ENCODE measurements at regions not wholly inside any gene's neighbourhood (a gene's known extent, or its start where the extent isn't known, plus 50 kb on each side); places are given as distances from the start of the nearest gene placed in this dataset.

GRCh38 chr14:38502239-38502638, 246.3 kb upstream of the CLEC14A start:
- no peak for DNase-seq

DNA sequence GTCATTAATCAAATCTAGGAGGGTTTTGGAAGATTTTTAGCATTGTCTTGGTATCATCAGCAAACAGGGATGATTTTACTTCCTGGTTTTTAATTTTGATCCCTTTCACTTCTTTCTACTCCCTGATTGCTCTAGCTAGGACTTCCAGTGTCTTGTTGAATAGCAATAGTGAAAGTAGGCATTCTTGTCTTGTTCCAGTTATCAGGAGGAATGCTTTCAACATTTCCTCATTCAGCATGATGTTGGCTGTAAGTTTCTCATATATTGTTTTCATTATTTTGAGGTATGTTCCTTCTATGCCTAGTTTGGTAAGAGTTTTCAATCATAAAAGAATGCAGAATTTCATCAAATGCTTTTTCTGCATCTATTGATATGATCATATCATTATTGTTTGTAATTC, 244.2 kb upstream of the CLEC14A start:
- no peak for DNase-seq

GRCh38 chr14:38496092-38496491, 240.2 kb upstream of the CLEC14A start:
- no peak for DNase-seq

DNA sequence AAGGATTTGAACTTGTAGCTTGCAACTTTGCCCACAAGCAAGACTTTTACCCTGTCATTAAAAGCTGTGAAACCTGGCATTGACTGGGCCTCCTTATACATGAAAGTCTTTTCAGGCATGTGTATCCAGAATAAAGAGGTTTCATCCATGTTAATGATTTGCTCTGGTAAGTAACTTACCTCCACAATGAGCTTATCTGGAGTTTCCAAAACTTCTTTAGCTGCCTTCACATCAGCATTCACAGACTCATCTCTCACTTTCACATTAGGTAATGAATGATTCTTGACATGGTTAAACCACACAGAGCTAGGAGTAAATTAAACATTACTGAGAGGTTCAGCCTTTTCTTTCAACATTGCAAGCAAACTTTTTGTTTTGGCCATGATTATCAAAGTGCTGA, 234.4 kb upstream of the CLEC14A start:
- DNase-seq = no peak

GRCh38 chr14:38485026-38485425, 229.1 kb upstream of the CLEC14A start:
- no peak for DNase-seq

DNA sequence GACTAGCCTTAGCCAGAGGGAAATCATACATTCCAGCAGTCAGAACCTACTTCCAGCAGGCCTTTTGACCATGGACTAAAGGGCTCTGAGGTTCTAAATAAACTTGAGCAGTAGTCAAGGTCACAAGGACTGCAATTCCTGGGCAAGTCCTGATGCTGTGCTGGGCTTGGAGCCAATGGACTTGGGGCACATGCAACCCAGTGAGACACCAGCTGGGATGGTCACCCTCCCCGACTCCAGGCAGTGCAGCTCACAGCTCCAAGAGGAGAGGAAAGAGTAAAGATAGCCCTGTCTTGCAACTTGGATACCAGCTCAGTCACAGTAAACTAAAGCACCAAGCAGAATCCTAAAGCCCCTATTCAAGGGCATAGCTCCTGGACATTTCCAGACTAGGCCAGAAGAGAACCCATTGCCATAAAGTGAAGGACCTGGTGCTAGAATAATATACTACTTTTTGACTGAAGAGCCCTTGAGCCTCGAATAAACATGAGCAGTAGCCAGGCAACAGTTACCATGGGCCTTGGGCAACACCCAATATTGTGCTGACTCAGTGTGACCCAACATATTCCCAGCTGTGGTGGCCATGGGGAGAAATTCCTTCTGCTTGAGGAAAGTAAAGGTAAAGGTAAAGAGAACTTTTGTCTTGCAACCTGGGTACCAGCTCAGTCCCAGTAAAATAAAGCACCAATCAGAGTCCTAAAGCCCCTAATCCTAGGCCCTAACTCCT, 226.2 kb upstream of the CLEC14A start:
- DNase-seq = peak; percentile 23

GRCh38 chr14:38469156-38469555, 213.3 kb upstream of the CLEC14A start:
- no peak for DNase-seq

DNA sequence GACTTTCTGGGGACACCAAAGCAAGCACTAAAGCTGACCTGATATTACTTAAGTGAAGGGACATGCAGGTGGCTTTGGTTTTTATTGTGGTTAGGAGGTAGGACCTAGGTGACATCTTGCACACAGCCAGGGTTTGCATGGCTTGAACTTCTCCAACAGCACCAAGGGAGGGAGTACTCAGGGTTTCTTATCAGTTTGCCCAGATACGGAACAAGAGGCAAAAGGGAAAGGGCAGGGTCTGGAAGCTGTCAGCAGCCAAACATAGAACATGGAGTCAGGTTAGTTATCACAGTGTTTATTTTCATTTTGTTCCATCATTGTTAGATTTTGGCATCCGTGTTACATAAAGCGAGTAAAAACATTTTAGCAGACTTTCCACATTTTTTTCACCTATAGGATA, 186.3 kb upstream of the CLEC14A start:
- no peak for DNase-seq

DNA sequence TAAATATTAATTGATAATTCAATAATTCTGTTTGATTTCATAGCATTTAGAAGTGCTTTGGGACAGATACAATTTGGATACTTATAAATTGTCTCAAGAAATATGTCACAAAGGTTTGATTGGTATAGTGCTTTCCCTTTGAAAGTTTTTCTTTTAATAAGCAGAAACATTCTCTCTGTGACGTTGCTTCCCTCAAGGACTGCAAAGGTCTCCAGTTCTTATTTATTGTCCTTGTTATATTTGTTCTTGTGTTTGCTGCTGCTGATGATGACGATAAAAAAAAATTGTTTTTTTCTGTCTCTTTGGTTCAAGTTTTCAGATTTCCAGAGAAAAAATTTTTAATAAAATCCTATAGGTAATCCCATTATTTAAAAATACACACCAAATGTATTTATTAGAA, 176.3 kb upstream of the CLEC14A start:
- no peak for DNase-seq

GRCh38 chr14:38431156-38431555, 175.3 kb upstream of the CLEC14A start:
- no peak for DNase-seq

GRCh38 chr14:38430522-38430921, 174.6 kb upstream of the CLEC14A start:
- DNase-seq = no peak

DNA sequence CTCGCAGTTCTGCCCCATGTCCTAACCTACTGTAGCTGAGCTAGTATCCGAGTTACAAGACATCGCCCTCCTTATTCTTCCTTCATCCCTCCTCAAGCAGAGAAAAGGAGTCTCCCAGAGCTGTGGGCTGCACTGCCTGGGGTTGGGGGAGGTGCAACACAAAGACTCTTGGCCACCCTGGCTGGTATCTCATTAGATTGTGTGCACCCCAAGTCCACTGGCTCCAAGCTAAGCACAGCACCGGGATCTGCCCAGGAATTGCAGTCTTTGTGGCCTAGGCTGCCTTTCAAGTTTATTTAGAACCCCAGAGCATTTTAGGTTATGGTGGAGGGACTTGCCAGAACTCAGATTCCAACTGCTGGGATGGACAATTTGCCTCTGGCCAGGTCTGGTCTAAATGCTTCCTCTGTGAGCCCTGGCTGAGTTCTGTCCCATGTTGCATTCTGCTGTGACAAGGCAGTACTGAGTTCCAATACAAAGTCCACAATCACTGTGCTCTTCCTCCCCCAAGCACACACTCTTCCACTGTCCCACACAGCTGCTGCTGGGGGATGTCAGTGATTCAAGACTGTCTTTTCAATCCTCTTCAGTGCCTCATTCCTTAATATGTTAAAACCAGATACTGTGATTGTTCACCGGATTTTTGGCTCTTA, 169.6 kb upstream of the CLEC14A start:
- DNase-seq = no peak

DNA sequence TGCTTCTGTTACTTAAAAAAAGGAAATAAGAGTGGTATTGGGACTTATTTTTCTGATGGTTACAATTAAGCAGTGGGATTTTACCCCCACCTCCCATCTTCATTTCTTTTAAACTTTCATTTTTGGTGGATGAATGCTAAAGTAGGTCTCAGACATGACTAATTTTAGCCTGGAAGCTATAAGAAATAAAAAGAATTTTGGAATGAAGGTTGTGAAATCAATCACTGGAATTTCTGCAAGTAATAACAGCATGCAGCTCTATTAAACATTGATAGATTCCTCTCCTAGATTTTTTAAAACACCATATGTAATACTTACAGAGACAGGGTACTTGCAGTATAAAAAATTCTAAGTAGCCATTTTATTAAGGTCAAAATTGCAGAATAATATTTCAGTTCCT, 164.2 kb upstream of the CLEC14A start:
- no peak for DNase-seq

GRCh38 chr14:38419579-38419978, 163.7 kb upstream of the CLEC14A start:
- DNase-seq = no peak

DNA sequence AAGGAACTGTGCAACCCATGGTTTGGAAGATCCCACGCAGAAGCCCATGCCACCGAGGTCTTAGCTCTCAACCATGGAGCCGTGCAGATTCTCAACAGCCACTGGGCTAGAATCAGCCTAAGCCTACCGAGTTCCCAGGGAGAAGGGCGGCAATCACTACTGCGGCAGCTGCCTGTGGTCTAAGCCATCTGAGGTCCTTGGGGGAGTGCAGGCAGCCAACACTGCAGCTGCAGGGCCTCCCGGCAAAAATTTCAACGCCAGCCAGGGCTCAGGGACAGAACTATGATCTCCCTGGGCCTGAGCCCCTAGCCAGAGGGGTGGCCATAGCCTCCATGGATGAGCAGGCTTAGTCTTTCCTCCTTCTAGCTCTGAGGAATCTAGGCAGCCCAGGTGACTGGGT, 156.8 kb upstream of the CLEC14A start:
- no peak for DNase-seq

DNA sequence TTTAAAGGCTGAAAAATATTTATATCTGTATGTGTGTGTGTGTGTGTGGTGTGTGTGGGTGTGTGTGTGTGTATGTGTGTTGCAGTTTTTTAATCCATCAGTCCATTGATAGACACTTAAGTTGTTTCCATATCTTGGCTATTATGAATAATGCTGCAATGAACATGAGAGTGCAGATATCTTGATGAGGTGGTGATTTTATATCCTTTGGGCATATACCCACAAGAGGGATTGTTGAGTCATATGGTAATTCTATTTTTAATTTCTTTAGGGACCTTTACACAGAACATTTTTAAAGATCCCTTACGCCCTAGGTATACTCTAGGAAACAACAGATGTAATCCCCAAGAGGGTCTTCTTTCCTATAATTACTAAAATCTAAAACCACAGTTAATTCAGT, 154.5 kb upstream of the CLEC14A start:
- DNase-seq = no peak

DNA sequence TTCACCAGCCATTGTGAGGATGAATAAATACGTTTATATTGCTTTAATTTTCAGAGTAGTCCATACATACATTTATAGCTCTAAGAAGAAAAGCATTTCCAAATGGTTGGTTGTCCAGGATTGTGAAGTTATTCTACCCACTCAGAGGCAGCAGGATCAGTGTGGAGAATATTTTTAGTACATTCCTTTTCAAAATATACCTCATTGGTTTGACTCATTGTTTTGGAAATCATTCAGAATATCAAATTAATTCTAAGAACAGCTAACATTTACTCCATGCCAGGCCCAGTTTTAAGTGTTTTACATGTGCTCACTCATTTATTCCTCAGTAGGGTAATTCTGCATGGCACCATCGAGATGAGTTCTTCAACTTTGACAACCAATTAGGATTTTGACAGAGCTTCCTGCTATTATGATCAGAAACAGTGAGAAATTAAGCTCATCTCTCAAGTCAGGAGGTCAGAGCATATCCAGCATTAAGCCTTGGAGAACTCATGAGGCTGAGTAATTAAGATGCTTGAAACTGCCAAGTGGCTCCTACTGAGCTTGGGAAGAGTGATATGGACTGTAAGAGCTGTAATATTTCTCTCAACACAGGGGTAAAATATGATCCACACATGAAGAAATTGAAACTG, 153.3 kb upstream of the CLEC14A start:
- DNase-seq = no peak

- DNase-seq = peak; percentile 93
Observed at GRCh38 chr14:38405851-38406635, 150.2 kb upstream of the CLEC14A start.

GRCh38 chr14:38404616-38405015, 148.7 kb upstream of the CLEC14A start:
- DNase-seq = no peak

DNA sequence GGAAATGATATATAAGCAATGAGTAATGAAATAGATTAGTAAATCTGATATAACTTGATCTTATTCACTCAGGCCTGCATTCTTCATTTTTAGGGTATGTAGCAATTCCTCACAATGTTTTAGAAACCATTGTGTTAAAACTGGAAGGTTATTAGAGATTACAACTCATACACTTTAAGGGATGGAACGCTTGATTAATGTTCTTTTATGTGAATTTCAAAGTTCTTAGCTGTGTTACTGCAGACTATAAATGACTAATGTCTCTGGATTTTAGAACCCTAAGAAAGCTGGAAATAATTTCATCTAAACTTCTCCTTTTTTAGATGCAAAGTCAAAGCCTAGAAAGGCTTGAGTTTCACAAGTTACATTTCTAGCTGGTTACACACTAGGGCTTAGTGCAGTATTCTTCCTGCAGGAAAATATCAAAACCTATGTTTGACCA, 148.2 kb upstream of the CLEC14A start:
- no peak for DNase-seq

GRCh38 chr14:38400751-38401150, 144.9 kb upstream of the CLEC14A start:
- no peak for DNase-seq

DNA sequence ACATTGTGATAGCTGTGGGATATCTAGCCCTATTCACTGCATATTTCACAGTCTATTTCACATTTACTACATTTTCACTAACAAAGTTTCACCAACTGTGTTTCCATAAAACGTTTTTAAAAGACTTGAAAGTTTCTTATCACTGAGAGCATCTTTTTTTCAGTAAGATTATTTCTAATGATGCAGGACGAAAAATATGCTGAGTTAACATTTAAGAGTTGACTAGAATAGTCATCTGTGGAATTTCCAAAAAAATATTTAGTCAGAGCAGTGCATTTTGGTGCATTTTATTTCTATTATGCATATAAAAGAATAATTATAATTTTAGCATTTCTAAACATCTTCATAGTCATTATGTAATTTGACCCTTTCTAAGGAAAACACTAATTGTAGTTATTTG, 143.8 kb upstream of the CLEC14A start:
- DNase-seq = no peak

DNA sequence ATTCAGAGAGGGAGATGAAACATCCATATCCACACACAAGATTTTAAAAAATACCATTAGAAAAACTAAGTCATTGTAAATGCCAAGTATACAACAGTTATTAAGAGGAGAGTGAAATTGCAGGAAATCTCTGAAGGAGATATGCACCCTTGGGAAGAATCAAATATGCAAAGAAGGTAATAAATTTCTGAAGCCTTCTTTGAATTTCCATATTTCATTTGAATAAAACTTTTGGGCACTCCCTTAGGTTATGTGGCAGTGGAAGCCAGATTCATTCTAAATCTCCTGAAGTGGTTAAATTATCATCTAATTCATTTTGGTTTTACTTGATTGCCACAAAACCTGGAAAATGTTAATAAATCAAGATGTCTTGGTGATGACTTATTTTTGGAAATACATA, 138.9 kb upstream of the CLEC14A start:
- no peak for DNase-seq

- DNase-seq = no peak
Observed at GRCh38 chr14:38394064-38394463, 138.2 kb upstream of the CLEC14A start.
